ENCODE measurements at regions not wholly inside any gene's neighbourhood (a gene's known extent, or its start where the extent isn't known, plus 50 kb on each side); places are given as distances from the start of the nearest gene placed in this dataset.

DNA sequence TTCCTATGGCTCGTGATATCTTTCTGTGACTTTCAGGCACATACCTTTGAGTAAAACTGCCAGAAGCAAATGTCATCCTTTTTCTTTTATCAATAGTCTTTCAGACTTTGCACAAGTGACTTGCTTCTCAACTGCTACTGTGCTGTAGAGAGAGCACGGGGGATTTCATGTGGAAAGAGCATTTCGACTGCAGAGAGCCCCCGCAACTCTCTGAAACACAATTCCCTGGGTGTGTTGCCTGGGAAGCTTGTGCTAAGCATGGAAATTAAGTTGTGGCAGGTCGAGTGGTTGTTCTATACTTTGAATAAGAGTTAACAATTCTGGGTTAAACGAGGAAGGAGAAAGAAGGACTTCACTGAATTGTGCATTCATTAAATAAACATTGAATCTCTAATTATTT, 659.1 kb downstream of the TDRD15 start:
- TF ChIP-seq POLR2A (IDR thresholded peaks at IDR 0.05) (no peak), CTCF (IDR thresholded peaks at IDR 0.05) (no peak), POLR2AphosphoS5 (IDR thresholded peaks at IDR 0.05; ENCODE audit: insufficient read depth in 1 of 2, low read depth in 1 of 2) (no peak)

Measured in vagina (tissue), 2 donors.